Stomach (tissue), 8 donors: ENCODE measurements at regions not wholly inside any gene's neighbourhood (a gene's known extent, or its start where the extent isn't known, plus 50 kb on each side); places are given as distances from the start of the nearest gene placed in this dataset.

Source experiments
- DNase-seq, 2 donors: peaks; one replicate each; pipeline versions ENCODE4 v3.0.0 to v3.0.0-alpha.2; 2013 to 2019
- H3K27ac ChIP-seq, 5 donors: fragments of 200-600 bp in 4 of 5; sonication (generic) in 4 of 5; one replicate each; pipeline ENCODE4 v1.5.1; 2013 to 2019; ENCODE audit warnings: mild to moderate bottlenecking in 1 of 5, moderate library complexity in 1 of 5
- H3K27me3 ChIP-seq, 3 donors: fragments of 200-600 bp; sonication (generic); one replicate each; pipeline ENCODE4 v1.5.1; 2017 to 2019; ENCODE audit warnings: mixed run types in 1 of 3
- H3K36me3 ChIP-seq, 4 donors: fragments of 200-600 bp; sonication (generic); 1 replicate in 3 of 4; 2 replicates in 1 of 4; pipeline ENCODE4 v1.5.1; 2016 to 2019
- H3K4me1 ChIP-seq, 4 donors: fragments of 200-600 bp; sonication (generic); one replicate each; pipeline ENCODE4 v1.5.1; 2016 to 2019
- H3K4me3 ChIP-seq, 4 donors: fragments of 200-600 bp; sonication (generic) in 3 of 4; one replicate each; pipeline ENCODE4 v1.5.1; 2016 to 2019; ENCODE audit warnings: mild to moderate bottlenecking in 1 of 4
- H3K9me3 ChIP-seq, 4 donors: fragments of 200-600 bp; sonication (generic); one replicate each; pipeline ENCODE4 v1.5.1; 2016 to 2019
- EP300 ChIP-seq: sonication (generic); formaldehyde crosslinking; IDR thresholded peaks from one replicate; pipeline ENCODE4 v1.6.1; 2017; ENCODE audit warnings: antibody characterized with exemption
- POLR2A ChIP-seq, 4 donors: fragments of 450-650 bp; IDR thresholded peaks; one replicate each; pipeline ENCODE4 v1.6.1; 2016; ENCODE audit warnings: antibody characterized with exemption in 4 of 4, control low read depth in 2 of 4, mild to moderate bottlenecking in 1 of 4, moderate library complexity in 1 of 4
- POLR2AphosphoS5 ChIP-seq, 3 donors: sonication (generic); formaldehyde crosslinking; IDR thresholded peaks; one replicate each; pipeline ENCODE4 v1.6.1; 2016; ENCODE audit warnings: antibody characterized with exemption in 3 of 3
- WGBS, 5 donors: extraction: QIAGEN DNeasy Blood & Tissue Kit in 3 of 5; methylation state at CpG; one replicate each; pipeline versions ENCODE4 v1.1.5 to v1.1.7; 2013 to 2018; 5-methylcytosine and 5-hydroxymethylcytosine counted together
- intact Hi-C: fragments of 100-400 bp; cut with DNase I; formaldehyde crosslinking; loops from one replicate; pipeline ENCODE4 v1.15.1; 2023; ENCODE audit warnings: low total_unique reads
- TF ChIP-seq, protein P1 (sequence below), 7 experiments: fragments of 450-650 bp in 4 of 7; fragments of 200-600 bp in 3 of 7; sonication (generic) in 3 of 7; IDR thresholded peaks; one replicate each; pipeline ENCODE4 v1.5.1; 2016 to 2019; ENCODE audit warnings: antibody characterized with exemption in 7 of 7, control low read depth in 2 of 7, mild to moderate bottlenecking in 1 of 7
- donor health status: healthy with polysubstance abuse.
- donor health status: Bipolar disorder and iron deficiency.
- donor health status: healthy.

- H3K27me3 ChIP-seq = no peaks in the 10 kb centered on the region
- DNase-seq = no peak
- no peak overlapping the region for H3K4me3 ChIP-seq
- TF ChIP-seq, protein P1, sequence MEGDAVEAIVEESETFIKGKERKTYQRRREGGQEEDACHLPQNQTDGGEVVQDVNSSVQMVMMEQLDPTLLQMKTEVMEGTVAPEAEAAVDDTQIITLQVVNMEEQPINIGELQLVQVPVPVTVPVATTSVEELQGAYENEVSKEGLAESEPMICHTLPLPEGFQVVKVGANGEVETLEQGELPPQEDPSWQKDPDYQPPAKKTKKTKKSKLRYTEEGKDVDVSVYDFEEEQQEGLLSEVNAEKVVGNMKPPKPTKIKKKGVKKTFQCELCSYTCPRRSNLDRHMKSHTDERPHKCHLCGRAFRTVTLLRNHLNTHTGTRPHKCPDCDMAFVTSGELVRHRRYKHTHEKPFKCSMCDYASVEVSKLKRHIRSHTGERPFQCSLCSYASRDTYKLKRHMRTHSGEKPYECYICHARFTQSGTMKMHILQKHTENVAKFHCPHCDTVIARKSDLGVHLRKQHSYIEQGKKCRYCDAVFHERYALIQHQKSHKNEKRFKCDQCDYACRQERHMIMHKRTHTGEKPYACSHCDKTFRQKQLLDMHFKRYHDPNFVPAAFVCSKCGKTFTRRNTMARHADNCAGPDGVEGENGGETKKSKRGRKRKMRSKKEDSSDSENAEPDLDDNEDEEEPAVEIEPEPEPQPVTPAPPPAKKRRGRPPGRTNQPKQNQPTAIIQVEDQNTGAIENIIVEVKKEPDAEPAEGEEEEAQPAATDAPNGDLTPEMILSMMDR (IDR thresholded peaks at IDR 0.05) = no peak
- no peak for TF ChIP-seq POLR2AphosphoS5 (IDR thresholded peaks at IDR 0.05)
- no peak for TF ChIP-seq POLR2A (IDR thresholded peaks at IDR 0.05)
- no peak for TF ChIP-seq EP300
- intact Hi-C loops = no loop called here
- H3K9me3 ChIP-seq = no peaks in the 10 kb centered on the region
- H3K4me1 ChIP-seq = peaks cover 0 to 41% (median 13%) of the 10 kb centered on the region in 4 donors
- 81 to 91% (median 90%) methylated on average over 11 of the region's 11 CpGs for WGBS, 5 donors
- H3K27ac ChIP-seq = peak overlapping the region in 1 of 5 donors; percentile 54
- H3K36me3 ChIP-seq = no peaks in the 10 kb centered on the region
Observed at GRCh38 chr9:16153221-16153620, 600.4 kb downstream of the CCDC171 start.

DNA sequence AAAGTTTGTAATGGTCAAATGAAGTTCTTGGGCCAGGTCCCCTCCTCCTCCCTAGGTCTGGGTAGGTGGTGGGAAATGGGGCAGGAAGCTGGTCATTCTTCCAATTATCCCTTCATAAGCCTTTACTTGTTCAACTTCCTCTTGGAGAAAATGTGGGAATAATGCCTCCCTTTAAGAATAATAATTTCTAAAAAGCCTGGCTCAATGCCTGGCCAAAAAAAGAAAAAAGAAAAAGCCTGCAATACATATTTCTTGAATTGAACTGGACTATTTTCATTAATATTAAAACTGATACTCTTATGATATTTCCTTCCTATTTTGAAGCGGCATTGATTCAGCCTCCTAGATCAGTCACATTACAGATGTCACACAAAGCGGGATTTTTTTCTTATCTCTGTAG, 600.9 kb downstream of the CCDC171 start:
- no peaks in the 10 kb centered on the region for H3K36me3 ChIP-seq
- TF ChIP-seq POLR2AphosphoS5 (IDR thresholded peaks at IDR 0.05) (no peak), EP300 (no peak), POLR2A (IDR thresholded peaks at IDR 0.05) (no peak)
- TF ChIP-seq, protein P1 (IDR thresholded peaks at IDR 0.05) = no peak
- peaks cover 0 to 41% (median 13%) of the 10 kb centered on the region in 4 donors for H3K4me1 ChIP-seq
- H3K27me3 ChIP-seq = no peaks in the 10 kb centered on the region
- WGBS, 5 donors = 79 to 90% (median 83%) methylated on average over 2 of the region's 2 CpGs
- intact Hi-C loops = no loop called here
- no peak for DNase-seq
- H3K4me3 ChIP-seq = no peak overlapping the region
- H3K27ac ChIP-seq = no peak overlapping the region
- H3K9me3 ChIP-seq = no peaks in the 10 kb centered on the region

DNA sequence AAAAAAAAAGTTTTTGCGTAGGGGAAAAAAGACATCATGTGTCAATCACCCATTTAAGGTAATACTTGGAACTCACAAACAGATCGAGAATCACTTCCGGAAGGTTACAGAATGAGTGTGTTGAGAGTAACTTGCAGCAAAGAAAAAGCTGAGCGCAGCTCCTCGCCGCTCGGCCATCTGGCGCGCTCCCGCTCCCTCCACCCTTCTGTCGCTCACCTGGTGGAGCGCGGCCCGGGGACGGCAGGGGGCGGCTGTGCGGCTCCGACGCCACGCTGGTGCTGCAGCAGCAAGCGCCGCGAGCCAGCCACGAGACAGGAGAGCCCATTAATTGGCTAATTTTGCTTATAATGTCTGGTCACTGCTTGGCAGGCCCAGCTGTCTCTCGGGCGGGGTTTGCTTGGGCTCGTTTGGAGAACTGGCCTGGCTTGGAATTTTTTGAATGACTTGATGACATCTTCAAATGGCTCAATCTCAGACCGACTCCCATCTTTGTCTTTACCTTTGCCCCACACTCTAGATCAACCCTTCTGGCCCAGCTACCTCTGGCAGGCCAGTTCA, 601.8 kb downstream of the CCDC171 start:
- H3K4me3 ChIP-seq = peak overlapping the region in 2 of 4 donors; percentile 29 to 30
- TF ChIP-seq EP300 = no peak
- intact Hi-C loops = no loop called here
- peaks cover 0 to 41% (median 13%) of the 10 kb centered on the region in 4 donors for H3K4me1 ChIP-seq
- H3K36me3 ChIP-seq = no peaks in the 10 kb centered on the region
- H3K27me3 ChIP-seq = no peaks in the 10 kb centered on the region
- no peak overlapping the region for H3K27ac ChIP-seq
- H3K9me3 ChIP-seq = no peaks in the 10 kb centered on the region
- 6 to 16% (median 8%) methylated on average over 26 to 28 of the region's 28 CpGs for WGBS, 5 donors
- peak; percentile 32 to 88 for DNase-seq

DNA sequence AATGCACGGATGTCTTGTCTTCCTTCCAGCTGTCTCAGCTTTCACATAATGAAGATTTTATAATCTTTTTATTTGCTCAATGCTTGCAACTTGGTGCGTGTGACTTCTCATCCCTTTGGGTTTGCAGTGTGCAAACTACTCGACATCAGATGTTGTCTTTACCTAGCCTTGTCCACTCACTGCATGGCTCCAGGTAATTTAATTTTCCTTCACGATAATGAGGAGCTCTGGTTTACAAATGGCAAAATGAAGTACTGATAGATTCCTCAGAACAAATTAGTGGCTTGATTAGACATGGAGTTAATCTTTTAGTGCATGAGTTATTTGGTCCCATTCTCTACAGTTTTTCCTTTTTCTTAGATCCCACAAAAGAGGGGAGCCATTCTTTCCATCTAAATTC, 603.0 kb downstream of the CCDC171 start:
- DNase-seq = no peak
- no peaks in the 10 kb centered on the region for H3K27me3 ChIP-seq
- TF ChIP-seq EP300 (no peak), POLR2A (IDR thresholded peaks at IDR 0.05) (no peak), POLR2AphosphoS5 (IDR thresholded peaks at IDR 0.05) (no peak)
- TF ChIP-seq, protein P1 (IDR thresholded peaks at IDR 0.05) = no peak
- intact Hi-C loops = no loop called here
- H3K4me3 ChIP-seq = no peak overlapping the region
- H3K27ac ChIP-seq = no peak overlapping the region
- H3K9me3 ChIP-seq = no peaks in the 10 kb centered on the region
- H3K4me1 ChIP-seq = peaks cover 0 to 30% (median 8%) of the 10 kb centered on the region in 4 donors
- H3K36me3 ChIP-seq = no peaks in the 10 kb centered on the region
- WGBS, 5 donors = 85 to 91% (median 88%) methylated on average over 4 of the region's 4 CpGs

- intact Hi-C loops = no loop called here
- TF ChIP-seq POLR2AphosphoS5 (IDR thresholded peaks at IDR 0.05) (no peak), EP300 (no peak), POLR2A (IDR thresholded peaks at IDR 0.05) (no peak)
- TF ChIP-seq, protein P1 (IDR thresholded peaks at IDR 0.05) = no peak
- Histone ChIP-seq H3K4me3 (no peak overlapping the region), H3K9me3 (no peaks in the 10 kb centered on the region), H3K27me3 (no peaks in the 10 kb centered on the region), H3K27ac (no peak overlapping the region), H3K4me1 (peaks cover 0 to 17% (median 7%) of the 10 kb centered on the region in 4 donors), H3K36me3 (no peaks in the 10 kb centered on the region)
- 85 to 89% (median 88%) methylated on average over 3 of the region's 3 CpGs for WGBS, 5 donors
- DNase-seq = no peak
Observed at GRCh38 chr9:16157216-16157615, 604.4 kb downstream of the CCDC171 start.
